GM23338 (cell line): ENCODE measurements at regions not wholly inside any gene's neighbourhood (a gene's known extent, or its start where the extent isn't known, plus 50 kb on each side); places are given as distances from the start of the nearest gene placed in this dataset.

Source experiments
- ATAC-seq: fragments of 200-7000 bp; cut with Tn5 transposase; 3 replicates; pipeline ENCODE4 v1.9.1; 2020
- DNase-seq: peaks from one replicate; pipeline ENCODE4 v3.0.0-alpha.2; 2015; ENCODE audit warnings: low spot score
- H2AFZ ChIP-seq: fragments of 200-600 bp; sonication (generic); 2 replicates; pipeline ENCODE4 v1.8.0; 2016; ENCODE audit warnings: antibody characterized with exemption, mild to moderate bottlenecking, moderate library complexity
- H3F3A ChIP-seq: fragments of 200-600 bp; sonication (generic); replicated peaks from 2 replicates; pipeline ENCODE4 v1.8.0; 2017; ENCODE audit warnings: antibody characterized with exemption, mixed run types, low read depth
- H3K27ac ChIP-seq: fragments of 200-600 bp; sonication (generic); 2 replicates; pipeline ENCODE4 v1.6.1; 2016; ENCODE audit warnings: low read depth
- H3K27me3 ChIP-seq: fragments of 200-600 bp; sonication (generic); 2 replicates; pipeline ENCODE4 v1.8.0; 2016; ENCODE audit warnings: mild to moderate bottlenecking, mixed run types, moderate library complexity; ENCODE audit not compliant: insufficient read depth
- H3K36me3 ChIP-seq: fragments of 200-600 bp; sonication (generic); 2 replicates; pipeline ENCODE4 v1.8.0; 2016; ENCODE audit warnings: mild to moderate bottlenecking; ENCODE audit not compliant: insufficient read depth
- H3K4me1 ChIP-seq: fragments of 200-600 bp; sonication (generic); 2 replicates; pipeline ENCODE4 v1.8.0; 2016; ENCODE audit warnings: mild to moderate bottlenecking, moderate library complexity; ENCODE audit not compliant: insufficient read depth
- H3K4me2 ChIP-seq: fragments of 200-600 bp; sonication (generic); 2 replicates; pipeline ENCODE4 v1.7.1; 2017; ENCODE audit warnings: mixed run types
- H3K4me3 ChIP-seq: fragments of 200-600 bp; sonication (generic); 2 replicates; pipeline ENCODE4 v1.6.1; 2016; ENCODE audit warnings: mixed run types
- H3K79me2 ChIP-seq: fragments of 200-600 bp; sonication (generic); replicated peaks from 2 replicates; pipeline ENCODE4 v1.8.0; 2017; ENCODE audit warnings: mild to moderate bottlenecking; ENCODE audit not compliant: insufficient read depth
- H3K9me2 ChIP-seq: fragments of 200-600 bp; sonication (generic); 2 replicates; pipeline ENCODE4 v1.8.0; 2017; ENCODE audit not compliant: insufficient read depth
- H4K20me1 ChIP-seq: fragments of 200-600 bp; sonication (generic); replicated peaks from 2 replicates; pipeline ENCODE4 v1.8.0; 2017; ENCODE audit warnings: mild to moderate bottlenecking; ENCODE audit not compliant: insufficient read depth
- H3K27ac Mint-ChIP-seq: 2 replicates; pipeline ENCODE4 v1.8.0; 2020; ENCODE audit warnings: inconsistent platforms, mild to moderate bottlenecking, moderate library complexity, mixed read lengths
- H3K27me3 Mint-ChIP-seq: 3 replicates; pipeline ENCODE4 v1.8.0; 2022; ENCODE audit warnings: low read depth, mild to moderate bottlenecking, moderate library complexity, mixed read lengths, inconsistent platforms; ENCODE audit not compliant: insufficient read depth, poor library complexity
- H3K36me3 Mint-ChIP-seq: 3 replicates; pipeline ENCODE4 v1.8.0; 2021; ENCODE audit warnings: low read depth, mild to moderate bottlenecking, inconsistent platforms, moderate library complexity, mixed read lengths
- H3K4me1 Mint-ChIP-seq: 3 replicates; pipeline ENCODE4 v1.8.0; 2020; ENCODE audit warnings: mild to moderate bottlenecking, inconsistent platforms, mixed read lengths
- H3K4me3 Mint-ChIP-seq: 3 replicates; pipeline ENCODE4 v1.8.0; 2021; ENCODE audit warnings: moderate library complexity, mild to moderate bottlenecking, inconsistent platforms, mixed read lengths
- H3K9me3 Mint-ChIP-seq: 3 replicates; pipeline ENCODE4 v1.8.0; 2020; ENCODE audit warnings: moderate library complexity, mild to moderate bottlenecking, inconsistent platforms, mixed read lengths
- POLR2AphosphoS5 ChIP-seq: IDR thresholded peaks from 2 replicates; pipeline ENCODE4 v1.6.1; 2016; ENCODE audit warnings: antibody characterized with exemption, low read depth
- ZNF114 ChIP-seq: fragments of 250-450 bp; sonication (Bioruptor Pico); IDR thresholded peaks from 2 replicates; pipeline ENCODE4 v1.5.0; 2020; ENCODE audit warnings: mild to moderate bottlenecking, moderate library complexity
- TF ChIP-seq, protein P1 (sequence below): fragments of 250-450 bp; sonication (Bioruptor Pico); IDR thresholded peaks from 2 replicates; pipeline ENCODE4 v1.5.0; 2020; ENCODE audit warnings: mild to moderate bottlenecking, moderate library complexity

DNA sequence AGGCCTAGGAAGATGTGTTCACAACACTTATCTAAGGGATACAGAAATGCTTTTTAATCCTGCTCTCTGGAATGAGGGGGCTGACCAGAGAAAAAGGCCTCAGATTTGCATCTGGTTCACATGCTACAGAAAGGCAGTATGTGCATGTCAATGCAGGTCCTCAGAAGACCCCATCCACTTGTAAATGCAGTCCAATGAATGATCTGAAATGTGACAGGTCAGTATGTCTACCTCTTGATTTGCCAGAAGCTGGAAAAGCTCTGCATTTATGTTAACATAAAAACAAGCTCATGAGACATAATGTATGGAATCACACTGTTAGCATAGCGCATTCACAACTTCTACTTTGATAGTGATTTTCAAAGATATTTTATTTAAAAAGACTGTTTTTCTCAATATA, 367.4 kb upstream of the CHORDC1 start:
- Histone ChIP-seq H3K27ac (no peak overlapping the region), H3F3A (no peaks in the 10 kb centered on the region), H3K4me1 (peaks cover 11% of the 10 kb centered on the region; the same call in 1 of the 2 replicates), H4K20me1 (no peaks in the 10 kb centered on the region), H3K36me3 (no peaks in the 10 kb centered on the region), H3K27me3 (no peaks in the 10 kb centered on the region), H3K4me2 (no peak overlapping the region), H3K4me3 (no peak overlapping the region), H3K79me2 (no peaks in the 10 kb centered on the region), H3K9me2 (0 out of 2 replicates have a peak, but pooled peaks cover 3% of the 10 kb centered on the region), H2AFZ (no peak overlapping the region)
- no peak overlapping the region for H3K27ac Mint-ChIP-seq
- H3K27me3 Mint-ChIP-seq = no peaks in the 10 kb centered on the region
- TF ChIP-seq, protein P1, sequence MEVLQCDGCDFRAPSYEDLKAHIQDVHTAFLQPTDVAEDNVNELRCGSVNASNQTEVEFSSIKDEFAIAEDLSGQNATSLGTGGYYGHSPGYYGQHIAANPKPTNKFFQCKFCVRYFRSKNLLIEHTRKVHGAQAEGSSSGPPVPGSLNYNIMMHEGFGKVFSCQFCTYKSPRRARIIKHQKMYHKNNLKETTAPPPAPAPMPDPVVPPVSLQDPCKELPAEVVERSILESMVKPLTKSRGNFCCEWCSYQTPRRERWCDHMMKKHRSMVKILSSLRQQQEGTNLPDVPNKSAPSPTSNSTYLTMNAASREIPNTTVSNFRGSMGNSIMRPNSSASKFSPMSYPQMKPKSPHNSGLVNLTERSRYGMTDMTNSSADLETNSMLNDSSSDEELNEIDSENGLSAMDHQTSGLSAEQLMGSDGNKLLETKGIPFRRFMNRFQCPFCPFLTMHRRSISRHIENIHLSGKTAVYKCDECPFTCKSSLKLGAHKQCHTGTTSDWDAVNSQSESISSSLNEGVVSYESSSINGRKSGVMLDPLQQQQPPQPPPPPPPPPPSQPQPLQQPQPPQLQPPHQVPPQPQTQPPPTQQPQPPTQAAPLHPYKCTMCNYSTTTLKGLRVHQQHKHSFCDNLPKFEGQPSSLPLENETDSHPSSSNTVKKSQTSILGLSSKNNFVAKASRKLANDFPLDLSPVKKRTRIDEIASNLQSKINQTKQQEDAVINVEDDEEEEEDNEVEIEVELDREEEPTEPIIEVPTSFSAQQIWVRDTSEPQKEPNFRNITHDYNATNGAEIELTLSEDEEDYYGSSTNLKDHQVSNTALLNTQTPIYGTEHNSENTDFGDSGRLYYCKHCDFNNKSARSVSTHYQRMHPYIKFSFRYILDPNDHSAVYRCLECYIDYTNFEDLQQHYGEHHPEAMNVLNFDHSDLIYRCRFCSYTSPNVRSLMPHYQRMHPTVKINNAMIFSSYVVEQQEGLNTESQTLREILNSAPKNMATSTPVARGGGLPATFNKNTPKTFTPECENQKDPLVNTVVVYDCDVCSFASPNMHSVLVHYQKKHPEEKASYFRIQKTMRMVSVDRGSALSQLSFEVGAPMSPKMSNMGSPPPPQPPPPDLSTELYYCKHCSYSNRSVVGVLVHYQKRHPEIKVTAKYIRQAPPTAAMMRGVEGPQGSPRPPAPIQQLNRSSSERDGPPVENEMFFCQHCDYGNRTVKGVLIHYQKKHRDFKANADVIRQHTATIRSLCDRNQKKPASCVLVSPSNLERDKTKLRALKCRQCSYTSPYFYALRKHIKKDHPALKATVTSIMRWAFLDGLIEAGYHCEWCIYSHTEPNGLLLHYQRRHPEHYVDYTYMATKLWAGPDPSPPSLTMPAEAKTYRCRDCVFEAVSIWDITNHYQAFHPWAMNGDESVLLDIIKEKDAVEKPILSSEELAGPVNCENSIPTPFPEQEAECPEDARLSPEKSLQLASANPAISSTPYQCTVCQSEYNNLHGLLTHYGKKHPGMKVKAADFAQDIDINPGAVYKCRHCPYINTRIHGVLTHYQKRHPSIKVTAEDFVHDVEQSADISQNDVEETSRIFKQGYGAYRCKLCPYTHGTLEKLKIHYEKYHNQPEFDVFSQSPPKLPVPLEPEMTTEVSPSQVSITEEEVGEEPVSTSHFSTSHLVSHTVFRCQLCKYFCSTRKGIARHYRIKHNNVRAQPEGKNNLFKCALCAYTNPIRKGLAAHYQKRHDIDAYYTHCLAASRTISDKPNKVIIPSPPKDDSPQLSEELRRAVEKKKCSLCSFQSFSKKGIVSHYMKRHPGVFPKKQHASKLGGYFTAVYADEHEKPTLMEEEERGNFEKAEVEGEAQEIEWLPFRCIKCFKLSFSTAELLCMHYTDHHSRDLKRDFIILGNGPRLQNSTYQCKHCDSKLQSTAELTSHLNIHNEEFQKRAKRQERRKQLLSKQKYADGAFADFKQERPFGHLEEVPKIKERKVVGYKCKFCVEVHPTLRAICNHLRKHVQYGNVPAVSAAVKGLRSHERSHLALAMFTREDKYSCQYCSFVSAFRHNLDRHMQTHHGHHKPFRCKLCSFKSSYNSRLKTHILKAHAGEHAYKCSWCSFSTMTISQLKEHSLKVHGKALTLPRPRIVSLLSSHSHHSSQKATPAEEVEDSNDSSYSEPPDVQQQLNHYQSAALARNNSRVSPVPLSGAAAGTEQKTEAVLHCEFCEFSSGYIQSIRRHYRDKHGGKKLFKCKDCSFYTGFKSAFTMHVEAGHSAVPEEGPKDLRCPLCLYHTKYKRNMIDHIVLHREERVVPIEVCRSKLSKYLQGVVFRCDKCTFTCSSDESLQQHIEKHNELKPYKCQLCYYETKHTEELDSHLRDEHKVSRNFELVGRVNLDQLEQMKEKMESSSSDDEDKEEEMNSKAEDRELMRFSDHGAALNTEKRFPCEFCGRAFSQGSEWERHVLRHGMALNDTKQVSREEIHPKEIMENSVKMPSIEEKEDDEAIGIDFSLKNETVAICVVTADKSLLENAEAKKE = peak; percentile 49; the same call in 1 of the 2 replicates
- TF ChIP-seq POLR2AphosphoS5 = no peak
- H3K4me1 Mint-ChIP-seq = peaks cover 2% of the 10 kb centered on the region; the same call in 1 of the 3 replicates
- DNase-seq = no peak
- H3K36me3 Mint-ChIP-seq = no peaks in the 10 kb centered on the region
- H3K9me3 Mint-ChIP-seq = peaks cover 19% of the 10 kb centered on the region; the same call in 2 of the 3 replicates
- no peak; the same call in 2 of the 3 replicates for ATAC-seq
- no peak overlapping the region for H3K4me3 Mint-ChIP-seq

DNA sequence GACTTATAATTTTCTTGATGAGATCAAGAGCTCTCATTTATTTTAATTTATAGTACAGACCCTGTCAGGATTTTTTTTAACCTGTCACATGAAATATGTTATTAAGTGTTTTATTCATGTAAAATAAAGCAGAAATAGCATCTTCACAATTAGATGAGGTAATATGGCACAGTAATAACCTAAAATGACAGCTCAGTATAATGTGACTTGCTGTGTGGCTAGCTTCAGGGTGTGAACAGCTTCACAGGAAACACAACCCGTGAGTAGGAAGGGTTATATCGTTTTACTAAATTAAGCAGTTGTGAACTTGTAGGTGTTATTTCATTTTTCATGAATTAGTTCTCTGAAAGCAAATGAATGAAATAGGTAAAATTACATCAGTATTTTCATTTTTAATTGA, 366.9 kb upstream of the CHORDC1 start:
- H3K9me3 Mint-ChIP-seq = peaks cover 19% of the 10 kb centered on the region; the same call in 2 of the 3 replicates
- no peak for ATAC-seq
- H4K20me1 ChIP-seq = no peaks in the 10 kb centered on the region
- no peaks in the 10 kb centered on the region for H3K27me3 Mint-ChIP-seq
- H3K4me3 ChIP-seq = no peak overlapping the region
- H3F3A ChIP-seq = no peaks in the 10 kb centered on the region
- no peak for DNase-seq
- H3K4me1 ChIP-seq = peaks cover 11% of the 10 kb centered on the region; the same call in 1 of the 2 replicates
- H3K27ac ChIP-seq = no peak overlapping the region
- no peak overlapping the region for H3K4me2 ChIP-seq
- no peak overlapping the region for H3K4me3 Mint-ChIP-seq
- TF ChIP-seq ZNF114 (CRISPR knock-in tag) = no peak
- H3K27ac Mint-ChIP-seq = no peak overlapping the region
- no peaks in the 10 kb centered on the region for H3K36me3 Mint-ChIP-seq
- no peak overlapping the region for H2AFZ ChIP-seq
- peaks cover 2% of the 10 kb centered on the region; the same call in 1 of the 3 replicates for H3K4me1 Mint-ChIP-seq
- no peaks in the 10 kb centered on the region for H3K27me3 ChIP-seq
- H3K9me2 ChIP-seq = 0 out of 2 replicates have a peak, but pooled peaks cover 3% of the 10 kb centered on the region
- H3K36me3 ChIP-seq = no peaks in the 10 kb centered on the region
- no peaks in the 10 kb centered on the region for H3K79me2 ChIP-seq
